Chondrocyte (in vitro differentiated cells): ENCODE measurements at regions not wholly inside any gene's neighbourhood (a gene's known extent, or its start where the extent isn't known, plus 50 kb on each side); places are given as distances from the start of the nearest gene placed in this dataset.
"Not testable (repeated sequence)": the region's sequence is repeated elsewhere in the genome, so short reads cannot be mapped to it uniquely, and the experiment has no call there.

Experiments
- DNase-seq: peaks from one replicate; pipeline ENCODE4 v3.0.0; 2021; ENCODE audit warnings: mixed read lengths, low spot score
- H3K27ac Mint-ChIP-seq: one replicate; pipeline ENCODE4 v1.8.0; 2021; ENCODE audit warnings: mild to moderate bottlenecking, moderate library complexity, mixed read lengths; ENCODE audit not compliant: unreplicated experiment
- H3K27me3 Mint-ChIP-seq: 2 replicates; pipeline ENCODE4 v1.8.0; 2021; ENCODE audit warnings: low read depth, mixed read lengths
- H3K36me3 Mint-ChIP-seq: 2 replicates; pipeline ENCODE4 v1.8.0; 2021; ENCODE audit warnings: low read depth, mixed read lengths
- H3K4me1 Mint-ChIP-seq: 2 replicates; pipeline ENCODE4 v1.8.0; 2021; ENCODE audit warnings: low read depth, mild to moderate bottlenecking, mixed read lengths
- H3K4me3 Mint-ChIP-seq: one replicate; pipeline ENCODE4 v1.8.0; 2021; ENCODE audit warnings: mild to moderate bottlenecking, moderate library complexity, mixed read lengths; ENCODE audit not compliant: unreplicated experiment
- H3K9me3 Mint-ChIP-seq: 2 replicates; pipeline ENCODE4 v1.8.0; 2021; ENCODE audit warnings: low read depth, mixed read lengths
- CTCF ChIP-seq: fragments of 200-600 bp; sonication (generic); IDR thresholded peaks from 2 replicates; pipeline ENCODE4 v1.5.0; 2021; ENCODE audit warnings: antibody characterized with exemption, mild to moderate bottlenecking, moderate library complexity

- Mint-ChIP-seq H3K36me3 (no peaks in the 10 kb centered on the region), H3K9me3 (no peaks in the 10 kb centered on the region), H3K4me1 (no peaks in the 10 kb centered on the region), H3K27ac (no peak overlapping the region), H3K27me3 (no peaks in the 10 kb centered on the region), H3K4me3 (no peak overlapping the region)
- DNase-seq, result no peak
- TF ChIP-seq CTCF, result no peak
Measured at GRCh38 chr9:3646226-3646625, 120.4 kb upstream of the RFX3 start.

- not testable (repeated sequence) for H3K4me1 Mint-ChIP-seq, H3K36me3 Mint-ChIP-seq, DNase-seq, H3K27ac Mint-ChIP-seq, H3K9me3 Mint-ChIP-seq, H3K4me3 Mint-ChIP-seq, H3K27me3 Mint-ChIP-seq
Measured at GRCh38 chr9:3642075-3642474, 116.3 kb upstream of the RFX3 start.

- no peak for TF ChIP-seq CTCF
- Mint-ChIP-seq H3K36me3 (peaks cover 7% of the 10 kb centered on the region), H3K9me3 (peaks cover 13% of the 10 kb centered on the region), H3K27me3 (no peaks in the 10 kb centered on the region), H3K4me1 (peaks cover 22% of the 10 kb centered on the region), H3K27ac (no peak overlapping the region), H3K4me3 (no peak overlapping the region)
- DNase-seq, result no peak
Measured at GRCh38 chr9:3629495-3629894, 103.7 kb upstream of the RFX3 start.

- Mint-ChIP-seq H3K4me3 (no peak overlapping the region), H3K36me3 (peaks cover 7% of the 10 kb centered on the region), H3K27ac (no peak overlapping the region), H3K27me3 (no peaks in the 10 kb centered on the region), H3K9me3 (peaks cover 13% of the 10 kb centered on the region), H3K4me1 (peaks cover 22% of the 10 kb centered on the region)
- TF ChIP-seq CTCF, result no peak
- no peak for DNase-seq
Measured at GRCh38 chr9:3628239-3628638, 102.4 kb upstream of the RFX3 start.

- no peak for TF ChIP-seq CTCF
- Mint-ChIP-seq H3K9me3 (peaks cover 14% of the 10 kb centered on the region), H3K27me3 (no peaks in the 10 kb centered on the region), H3K27ac (no peak overlapping the region), H3K36me3 (no peaks in the 10 kb centered on the region), H3K4me3 (no peak overlapping the region), H3K4me1 (no peaks in the 10 kb centered on the region)
- DNase-seq, result no peak
Measured at GRCh38 chr9:3608011-3608410, 82.2 kb upstream of the RFX3 start.

- no peak overlapping the region for H3K27ac Mint-ChIP-seq
- peaks cover 9% of the 10 kb centered on the region for H3K27me3 Mint-ChIP-seq
- H3K36me3 Mint-ChIP-seq, result no peaks in the 10 kb centered on the region
- TF ChIP-seq CTCF, result no peak
- peaks cover 3% of the 10 kb centered on the region for H3K9me3 Mint-ChIP-seq
- no peak for DNase-seq
- no peaks in the 10 kb centered on the region for H3K4me1 Mint-ChIP-seq
- no peak overlapping the region for H3K4me3 Mint-ChIP-seq
Measured at GRCh38 chr9:3600672-3601071, 74.9 kb upstream of the RFX3 start.
